ENCODE measurements at regions not wholly inside any gene's neighbourhood (a gene's known extent, or its start where the extent isn't known, plus 50 kb on each side); places are given as distances from the start of the nearest gene placed in this dataset.

DNA sequence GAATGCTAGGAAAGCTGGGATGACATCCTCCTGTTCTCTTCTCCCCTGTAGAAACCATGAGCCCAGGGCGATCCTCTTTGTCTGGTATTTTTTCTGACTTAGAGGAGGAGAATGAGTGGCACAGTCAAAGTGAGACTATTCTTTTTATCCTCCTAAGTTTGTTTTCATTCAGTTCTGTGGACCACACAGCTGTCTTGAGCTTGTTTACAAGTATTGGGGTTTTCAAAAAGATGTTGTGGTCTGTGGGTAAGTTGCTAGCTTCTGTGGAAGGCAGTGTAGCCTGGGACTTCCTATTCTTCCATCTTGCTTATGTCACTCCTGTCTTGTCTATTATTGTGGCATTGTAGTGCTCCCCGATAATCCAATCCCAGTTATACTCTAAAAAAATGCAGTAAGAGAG, 223.0 kb downstream of the PAPSS1 start:
- POLR2A ChIA-PET = no interaction called here
- no peaks in the 10 kb centered on the region for H4K20me1 ChIP-seq (ENCODE audit: control insufficient read depth, insufficient read depth)

DNA sequence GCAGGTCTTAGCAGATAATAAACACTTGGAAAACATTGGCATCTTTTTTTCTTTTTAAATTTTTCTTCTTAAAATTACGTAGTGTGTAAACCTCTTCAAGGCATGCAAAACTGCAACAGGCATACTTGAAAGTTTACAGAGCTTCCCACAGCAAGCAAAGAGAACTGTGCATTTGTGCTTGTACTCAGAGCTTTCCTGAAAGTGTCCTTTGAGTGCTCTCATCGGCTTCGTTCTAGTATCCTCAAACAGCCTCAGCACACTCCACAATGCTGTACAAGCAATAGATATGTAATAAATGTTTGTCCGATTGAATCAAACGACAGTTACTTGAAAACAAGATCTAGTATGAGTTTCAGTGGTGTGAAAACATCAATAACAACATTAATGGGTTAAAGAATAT, 227.5 kb downstream of the PAPSS1 start:
- BruUV-seq (replicated peaks) = no TSS peak
- POLR2A ChIA-PET = no interaction called here
- in situ Hi-C loops (cut with MboI) = no loop called here
- SMC1A ChIA-PET (ENCODE audit: uncharacterized antibody, unreplicated experiment) = no interaction called here
- no peak overlapping the region for H3K27ac ChIP-seq (ENCODE audit: control insufficient read depth, insufficient read depth)
- no peak for FAIRE-seq
- no peak overlapping the region for H3K4me2 ChIP-seq (ENCODE audit: control insufficient read depth, insufficient read depth)
- CTCF ChIA-PET = no interaction called here
- 6% methylated on average over 5 of the region's 5 CpGs for WGBS (ENCODE audit: insufficient coverage, insufficient replicate concordance, low lambda C conversion rate, missing lambda C conversion rate)
- RAD21 ChIA-PET (ENCODE audit: unreplicated experiment) = no interaction called here
- no peaks in the 10 kb centered on the region for H3K9me3 ChIP-seq (replicated peaks; ENCODE audit: control insufficient read depth, insufficient read depth, low read length)
- H4K20me1 ChIP-seq (ENCODE audit: control insufficient read depth, insufficient read depth) = no peaks in the 10 kb centered on the region
- H3K4me1 ChIP-seq (ENCODE audit: control insufficient read depth, insufficient read depth, low read length) = no peaks in the 10 kb centered on the region
- no peak overlapping the region for H3K4me3 ChIP-seq
- H3K36me3 ChIP-seq (ENCODE audit: control insufficient read depth in 2 of 2, insufficient read depth in 2 of 2, low read length in 1 of 2) = no peaks in the 10 kb centered on the region
- H2AFZ ChIP-seq (ENCODE audit: control insufficient read depth, low read depth, low read length) = no peak overlapping the region
- H3K27me3 ChIP-seq (replicated peaks in 1 of 2; ENCODE audit: control insufficient read depth in 2 of 2, insufficient read depth in 2 of 2, low read length in 1 of 2) = no peaks in the 10 kb centered on the region
- ATAC-seq = no peak
- intact Hi-C loops (cut with micrococcal nuclease; ENCODE audit: unreplicated experiment) = no loop called here
- no peak overlapping the region for H3K9ac ChIP-seq (ENCODE audit: control insufficient read depth, insufficient read depth, low read length)
- DNase-seq (ENCODE audit: low read depth, low spot score) = no peak
- H3K79me2 ChIP-seq (ENCODE audit: control insufficient read depth, insufficient read depth, low read length) = no peaks in the 10 kb centered on the region
- TF ChIP-seq ZBTB33 (IDR thresholded peaks at IDR 0.05) = no peak
- no peak for TF ChIP-seq PBX3 (IDR thresholded peaks at IDR 0.05; ENCODE audit: insufficient replicate concordance, low read depth, low read length)
- no peak for TF ChIP-seq IRF5 (IDR thresholded peaks at IDR 0.05; ENCODE audit: borderline replicate concordance)
- TF ChIP-seq CHD4 (IDR thresholded peaks at IDR 0.05) = no peak
- no peak for TF ChIP-seq KDM1A (IDR thresholded peaks at IDR 0.05; ENCODE audit: borderline replicate concordance)
- TF ChIP-seq SREBF1 (IDR thresholded peaks at IDR 0.05; ENCODE audit: low read length) = no peak
- no peak for TF ChIP-seq SKIL (IDR thresholded peaks at IDR 0.05; ENCODE audit: low read depth, poor library complexity, severe bottlenecking)
- TF ChIP-seq FOXM1 (IDR thresholded peaks at IDR 0.05; ENCODE audit: low read depth, low read length) = no peak
- no peak for TF ChIP-seq ZNF274 (IDR thresholded peaks at IDR 0.05; ENCODE audit: insufficient read depth, insufficient read length)

More for the DNA sequence above, 223.0 kb downstream of the PAPSS1 start:
- Histone ChIP-seq H3K27me3 (replicated peaks in 1 of 2; ENCODE audit: control insufficient read depth in 2 of 2, insufficient read depth in 2 of 2, low read length in 1 of 2) (no peaks in the 10 kb centered on the region), H3K4me3 (no peak overlapping the region), H3K9ac (ENCODE audit: control insufficient read depth, insufficient read depth, low read length) (no peak overlapping the region), H3K79me2 (ENCODE audit: control insufficient read depth, insufficient read depth, low read length) (no peaks in the 10 kb centered on the region), H3K4me2 (ENCODE audit: control insufficient read depth, insufficient read depth) (no peak overlapping the region), H3K27ac (ENCODE audit: control insufficient read depth, insufficient read depth) (no peak overlapping the region), H2AFZ (ENCODE audit: control insufficient read depth, low read depth, low read length) (no peak overlapping the region), H3K4me1 (ENCODE audit: control insufficient read depth, insufficient read depth, low read length) (no peaks in the 10 kb centered on the region), H3K36me3 (ENCODE audit: control insufficient read depth in 2 of 2, insufficient read depth in 2 of 2, low read length in 1 of 2) (no peaks in the 10 kb centered on the region), H3K9me3 (replicated peaks; ENCODE audit: control insufficient read depth, insufficient read depth, low read length) (no peaks in the 10 kb centered on the region)
- ChIA-PET SMC1A (ENCODE audit: uncharacterized antibody, unreplicated experiment) (no interaction called here), CTCF (no interaction called here), RAD21 (ENCODE audit: unreplicated experiment) (no interaction called here)
- in situ Hi-C loops (cut with MboI) = no loop called here
- DNase-seq (ENCODE audit: low read depth, low spot score) (no peak), FAIRE-seq (no peak), ATAC-seq (no peak)
- BruUV-seq (replicated peaks) = no TSS peak
- TF ChIP-seq RUNX3 (IDR thresholded peaks at IDR 0.05; ENCODE audit: low read length) (peak; percentile 22; the same call in 1 of the 2 replicates), TAF1 (IDR thresholded peaks at IDR 0.05; ENCODE audit: borderline replicate concordance, low read depth, low read length) (no peak)
- WGBS (ENCODE audit: insufficient coverage, insufficient replicate concordance, low lambda C conversion rate, missing lambda C conversion rate) = 22% methylated on average over 2 of the region's 2 CpGs
- intact Hi-C loops (cut with micrococcal nuclease; ENCODE audit: unreplicated experiment) = no loop called here
